ENCODE measurements at regions not wholly inside any gene's neighbourhood (a gene's known extent, or its start where the extent isn't known, plus 50 kb on each side); places are given as distances from the start of the nearest gene placed in this dataset.

DNA sequence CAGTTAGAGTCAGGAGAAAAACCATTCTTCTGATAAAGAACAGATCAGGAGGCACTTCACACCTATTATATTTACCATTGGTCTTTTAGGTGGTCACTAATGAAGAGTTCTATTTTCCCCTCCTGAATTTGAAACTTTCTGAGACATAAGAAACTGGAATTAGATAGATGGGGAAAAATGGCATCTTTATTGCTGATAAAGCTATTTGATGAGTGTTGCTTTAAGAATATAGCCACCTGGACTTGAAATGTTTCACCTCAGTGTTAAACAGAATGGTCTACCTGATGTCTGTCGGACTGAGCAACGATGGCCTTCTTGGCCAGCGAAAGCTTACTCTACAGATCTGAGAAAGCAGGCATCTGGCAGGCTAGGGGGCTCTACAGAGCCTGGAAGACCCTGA lies 107.0 kb downstream of the SLITRK5 start:
- TF ChIP-seq, protein P1, sequence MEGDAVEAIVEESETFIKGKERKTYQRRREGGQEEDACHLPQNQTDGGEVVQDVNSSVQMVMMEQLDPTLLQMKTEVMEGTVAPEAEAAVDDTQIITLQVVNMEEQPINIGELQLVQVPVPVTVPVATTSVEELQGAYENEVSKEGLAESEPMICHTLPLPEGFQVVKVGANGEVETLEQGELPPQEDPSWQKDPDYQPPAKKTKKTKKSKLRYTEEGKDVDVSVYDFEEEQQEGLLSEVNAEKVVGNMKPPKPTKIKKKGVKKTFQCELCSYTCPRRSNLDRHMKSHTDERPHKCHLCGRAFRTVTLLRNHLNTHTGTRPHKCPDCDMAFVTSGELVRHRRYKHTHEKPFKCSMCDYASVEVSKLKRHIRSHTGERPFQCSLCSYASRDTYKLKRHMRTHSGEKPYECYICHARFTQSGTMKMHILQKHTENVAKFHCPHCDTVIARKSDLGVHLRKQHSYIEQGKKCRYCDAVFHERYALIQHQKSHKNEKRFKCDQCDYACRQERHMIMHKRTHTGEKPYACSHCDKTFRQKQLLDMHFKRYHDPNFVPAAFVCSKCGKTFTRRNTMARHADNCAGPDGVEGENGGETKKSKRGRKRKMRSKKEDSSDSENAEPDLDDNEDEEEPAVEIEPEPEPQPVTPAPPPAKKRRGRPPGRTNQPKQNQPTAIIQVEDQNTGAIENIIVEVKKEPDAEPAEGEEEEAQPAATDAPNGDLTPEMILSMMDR (IDR thresholded peaks at IDR 0.05): no peak
- TF ChIP-seq MAX (IDR thresholded peaks at IDR 0.05) (no peak), POLR2AphosphoS2 (conservative IDR thresholded peaks at IDR 0.05; ENCODE audit: low read length) (no peak), HOXB13 (CRISPR knock-in tag; IDR thresholded peaks at IDR 0.05; ENCODE audit: low read depth) (no peak), CEBPB (IDR thresholded peaks at IDR 0.05) (no peak), TP53 (CRISPR knock-in tag; IDR thresholded peaks at IDR 0.05) (no peak), RNF2 (IDR thresholded peaks at IDR 0.05; ENCODE audit: borderline replicate concordance, low read depth) (no peak), POLR2A (IDR thresholded peaks at IDR 0.05; ENCODE audit: low read length) (no peak), EHF (CRISPR knock-in tag; IDR thresholded peaks at IDR 0.05) (no peak), JUNB (IDR thresholded peaks at IDR 0.05) (no peak), JUN (IDR thresholded peaks at IDR 0.05) (no peak), KDM5A (IDR thresholded peaks at IDR 0.05) (no peak)
